H9 (cell line): ENCODE measurements at regions not wholly inside any gene's neighbourhood (a gene's known extent, or its start where the extent isn't known, plus 50 kb on each side); places are given as distances from the start of the nearest gene placed in this dataset.

ENCODE experiments used
- DNase-seq: peaks from one replicate; pipeline ENCODE4 v3.0.0-alpha.2; 2017
- H2AFZ ChIP-seq: one replicate; pipeline ENCODE4 v1.6.1; 2013; ENCODE audit warnings: mild to moderate bottlenecking, low read length, control low read depth, moderate library complexity
- H2AK5ac ChIP-seq: 2 replicates; pipeline ENCODE4 v1.6.1; 2013; ENCODE audit warnings: low read length, control low read depth, mixed read lengths; ENCODE audit not compliant: insufficient read length
- H2BK120ac ChIP-seq: one replicate; pipeline ENCODE4 v1.6.1; 2013; ENCODE audit warnings: low read depth, mild to moderate bottlenecking, low read length, control low read depth, inconsistent platforms; ENCODE audit not compliant: poor library complexity, severe bottlenecking
- H2BK12ac ChIP-seq: 2 replicates; pipeline ENCODE4 v1.6.1; 2013; ENCODE audit warnings: low read length, control low read depth, mixed read lengths, low read depth; ENCODE audit not compliant: insufficient read length
- H2BK15ac ChIP-seq: 2 replicates; pipeline ENCODE4 v1.6.1; 2013; ENCODE audit warnings: low read depth, low read length, control low read depth
- H2BK20ac ChIP-seq: one replicate; pipeline ENCODE4 v1.6.1; 2013; ENCODE audit warnings: low read depth, mild to moderate bottlenecking, low read length, control low read depth, inconsistent platforms; ENCODE audit not compliant: poor library complexity, severe bottlenecking
- H2BK5ac ChIP-seq: 2 replicates; pipeline ENCODE4 v1.6.1; 2013; ENCODE audit warnings: low read length, control low read depth, mixed read lengths; ENCODE audit not compliant: insufficient read length
- H3K14ac ChIP-seq: 2 replicates; pipeline ENCODE4 v1.6.1; 2013; ENCODE audit warnings: low read length, control low read depth; ENCODE audit not compliant: insufficient read depth
- H3K18ac ChIP-seq: 2 replicates; pipeline ENCODE4 v1.6.1; 2013; ENCODE audit warnings: low read depth, mild to moderate bottlenecking, mixed read lengths, low read length, control low read depth; ENCODE audit not compliant: insufficient read length
- H3K23ac ChIP-seq: 2 replicates; pipeline ENCODE4 v1.6.1; 2013; ENCODE audit warnings: low read length, control low read depth, mixed read lengths, low read depth; ENCODE audit not compliant: insufficient read length
- H3K23me2 ChIP-seq: 2 replicates; pipeline ENCODE4 v1.6.1; 2013; ENCODE audit warnings: low read depth, mild to moderate bottlenecking, mixed read lengths, low read length, control low read depth; ENCODE audit not compliant: insufficient read length, poor library complexity, severe bottlenecking
- H3K27ac ChIP-seq: 2 replicates; pipeline ENCODE4 v1.5.1; 2013; ENCODE audit warnings: low read length, control low read depth, mixed read lengths, low read depth; ENCODE audit not compliant: insufficient read length
- H3K27me3 ChIP-seq: 2 replicates; pipeline ENCODE4 v1.6.1; 2013; ENCODE audit warnings: low read length, control low read depth, inconsistent platforms; ENCODE audit not compliant: insufficient read depth
- H3K4ac ChIP-seq: 2 replicates; pipeline ENCODE4 v1.6.1; 2013; ENCODE audit warnings: low read depth, mild to moderate bottlenecking, control low read depth, inconsistent platforms, low read length, moderate library complexity
- H3K4me1 ChIP-seq: 2 replicates; pipeline ENCODE4 v1.6.1; 2013; ENCODE audit warnings: low read length, control low read depth, inconsistent platforms; ENCODE audit not compliant: insufficient read depth
- H3K4me2 ChIP-seq: 2 replicates; pipeline ENCODE4 v1.6.1; 2013; ENCODE audit warnings: low read length, control low read depth, mixed read lengths; ENCODE audit not compliant: insufficient read length, insufficient read depth
- H3K56ac ChIP-seq: 2 replicates; pipeline ENCODE4 v1.6.1; 2013; ENCODE audit warnings: low read depth, mild to moderate bottlenecking, mixed read lengths, low read length, control low read depth; ENCODE audit not compliant: insufficient read length
- H3K79me1 ChIP-seq: 2 replicates; pipeline ENCODE4 v1.6.1; 2013; ENCODE audit warnings: low read depth, mild to moderate bottlenecking, moderate library complexity, low read length, control low read depth, inconsistent platforms; ENCODE audit not compliant: insufficient read depth, poor library complexity, severe bottlenecking
- H3K79me2 ChIP-seq: 2 replicates; pipeline ENCODE4 v1.6.1; 2013; ENCODE audit warnings: low read length, control low read depth, inconsistent platforms; ENCODE audit not compliant: insufficient read depth
- H3K9ac ChIP-seq: 2 replicates; pipeline ENCODE4 v1.6.1; 2013; ENCODE audit warnings: low read length, control low read depth, mixed read lengths; ENCODE audit not compliant: insufficient read length; ENCODE audit errors: extremely low read depth
- H3K9me3 ChIP-seq: one replicate; pipeline ENCODE4 v1.6.1; 2013; ENCODE audit warnings: low read depth, low read length, inconsistent platforms; ENCODE audit not compliant: control insufficient read depth
- H3T11ph ChIP-seq: one replicate; pipeline ENCODE4 v1.6.1; 2013; ENCODE audit warnings: mild to moderate bottlenecking, low read length, control low read depth, inconsistent platforms
- H4K20me1 ChIP-seq: one replicate; pipeline ENCODE4 v1.6.1; 2013; ENCODE audit not compliant: control insufficient read depth, insufficient read length, insufficient read depth
- H4K5ac ChIP-seq: 2 replicates; pipeline ENCODE4 v1.6.1; 2013; ENCODE audit warnings: low read depth, mild to moderate bottlenecking, mixed read lengths, low read length, control low read depth; ENCODE audit not compliant: insufficient read length
- H4K8ac ChIP-seq: replicated peaks from 2 replicates; pipeline ENCODE4 v1.6.1; 2013; ENCODE audit warnings: low read length, control low read depth, mixed read lengths, low read depth; ENCODE audit not compliant: insufficient read length
- H4K91ac ChIP-seq: 2 replicates; pipeline ENCODE4 v1.6.1; 2013; ENCODE audit warnings: low read depth, mild to moderate bottlenecking, moderate library complexity, mixed read lengths, low read length, control low read depth; ENCODE audit not compliant: insufficient read length
- H3K27ac Mint-ChIP-seq, 3 experiments: 2 replicates in 2 of 3; 3 replicates in 1 of 3; pipeline ENCODE4 v1.8.0; 2020 to 2021; ENCODE audit warnings: mixed read lengths in 3 of 3, mild to moderate bottlenecking in 1 of 3, moderate library complexity in 1 of 3
- H3K27me3 Mint-ChIP-seq: 2 replicates; pipeline ENCODE4 v1.8.0; 2021; ENCODE audit warnings: low read depth, mild to moderate bottlenecking, moderate library complexity, mixed read lengths
- H3K36me3 Mint-ChIP-seq, 3 experiments: 2 replicates in 2 of 3; 3 replicates in 1 of 3; pipeline ENCODE4 v1.8.0; 2020 to 2021; ENCODE audit warnings: low read depth in 3 of 3, mixed read lengths in 3 of 3; ENCODE audit not compliant: insufficient read depth in 1 of 3
- H3K4me1 Mint-ChIP-seq, 2 experiments: 2 replicates each; pipeline ENCODE4 v1.8.0; 2020; ENCODE audit warnings: mixed read lengths in 2 of 2
- H3K4me3 Mint-ChIP-seq, 2 experiments: 2 replicates in 1 of 2; 3 replicates in 1 of 2; pipeline ENCODE4 v1.8.0; 2020 to 2021; ENCODE audit warnings: mild to moderate bottlenecking in 2 of 2, mixed read lengths in 2 of 2, moderate library complexity in 1 of 2
- H3K9me3 Mint-ChIP-seq, 2 experiments: 2 replicates in 1 of 2; 3 replicates in 1 of 2; pipeline ENCODE4 v1.8.0; 2020; ENCODE audit warnings: mild to moderate bottlenecking in 2 of 2, mixed read lengths in 2 of 2, moderate library complexity in 1 of 2
- CTCF ChIP-seq: fragments of 200-600 bp; sonication (generic); conservative IDR thresholded peaks from 3 replicates; pipeline ENCODE4 v1.8.0; 2021; ENCODE audit warnings: antibody characterized with exemption, mild to moderate bottlenecking
- WGBS: extraction: QIAGEN DNeasy Blood & Tissue Kit; methylation state at CpG from one replicate; pipeline ENCODE4 v1.1.7; 2013; ENCODE audit warnings: missing lambda C conversion rate, low lambda C conversion rate, mixed read lengths; ENCODE audit not compliant: insufficient read length; ENCODE audit errors: extremely low coverage; 5-methylcytosine and 5-hydroxymethylcytosine counted together

- Histone ChIP-seq H4K5ac (no peak overlapping the region), H3K27me3 (no peaks in the 10 kb centered on the region), H2BK20ac (no peak overlapping the region), H2BK15ac (no peak overlapping the region), H3K79me2 (no peaks in the 10 kb centered on the region), H3K4me1 (no peaks in the 10 kb centered on the region), H3K4ac (no peak overlapping the region), H4K8ac (no peak overlapping the region), H3K79me1 (no peaks in the 10 kb centered on the region), H2BK5ac (no peak overlapping the region), H3T11ph (no peak overlapping the region), H4K91ac (no peak overlapping the region), H3K9me3 (no peaks in the 10 kb centered on the region), H2AK5ac (no peak overlapping the region), H3K23ac (no peak overlapping the region), H2BK12ac (no peak overlapping the region), H3K14ac (no peak overlapping the region), H3K18ac (no peak overlapping the region), H2AFZ (no peak overlapping the region), H3K23me2 (no peaks in the 10 kb centered on the region), H2BK120ac (no peak overlapping the region), H3K56ac (no peak overlapping the region), H4K20me1 (no peaks in the 10 kb centered on the region), H3K4me2 (no peak overlapping the region), H3K27ac (no peak overlapping the region), H3K9ac (no peak overlapping the region)
- H3K27me3 Mint-ChIP-seq: no peaks in the 10 kb centered on the region
- no CpG with 5 or more reads among the region's 13 CpGs for WGBS
- no peaks in the 10 kb centered on the region for H3K4me1 Mint-ChIP-seq
- DNase-seq: no peak
- no peak overlapping the region for H3K4me3 Mint-ChIP-seq
- H3K9me3 Mint-ChIP-seq: no peaks in the 10 kb centered on the region
- no peak for TF ChIP-seq CTCF
- no peaks in the 10 kb centered on the region for H3K36me3 Mint-ChIP-seq
- no peak overlapping the region for H3K27ac Mint-ChIP-seq
These were observed 844.7 kb downstream of the MCTP2 start for GRCh38 chr15:95075792-95076677.
